Fibroblast of lung (primary cell): ENCODE measurements at regions not wholly inside any gene's neighbourhood (a gene's known extent, or its start where the extent isn't known, plus 50 kb on each side); places are given as distances from the start of the nearest gene placed in this dataset.
"Not testable (repeated sequence)": the region's sequence is repeated elsewhere in the genome, so short reads cannot be mapped to it uniquely, and the experiment has no call there.

Experiments
- DNase-seq, 2 donors: peaks; one replicate each; pipeline versions ENCODE4 v3.0.0 to v3.0.0-alpha.2; 2010; ENCODE audit warnings: low read depth in 2 of 2
- H2AFZ ChIP-seq: 2 replicates; pipeline ENCODE4 v1.5.1; 2012; ENCODE audit warnings: low read length, control low read depth, inconsistent platforms
- H3K27ac ChIP-seq: 2 replicates; pipeline ENCODE4 v1.5.1; 2011; ENCODE audit warnings: low read length, control low read depth; ENCODE audit not compliant: insufficient read depth
- H3K27me3 ChIP-seq: 2 replicates; pipeline ENCODE4 v1.5.1; 2011; ENCODE audit warnings: mild to moderate bottlenecking, low read length; ENCODE audit not compliant: control insufficient read depth, insufficient read depth
- H3K36me3 ChIP-seq: 2 replicates; pipeline ENCODE4 v1.5.1; 2011; ENCODE audit warnings: low read length; ENCODE audit not compliant: control insufficient read depth, insufficient read depth
- H3K4me1 ChIP-seq: 2 replicates; pipeline ENCODE4 v1.5.1; 2011; ENCODE audit warnings: low read length; ENCODE audit not compliant: control insufficient read depth, insufficient read depth; ENCODE audit errors: extremely low read depth
- H3K4me2 ChIP-seq: 2 replicates; pipeline ENCODE4 v1.5.1; 2011; ENCODE audit warnings: low read length, control low read depth; ENCODE audit not compliant: insufficient read depth; ENCODE audit errors: extremely low read depth
- H3K4me3 ChIP-seq, 4 experiments: fragments of 200-600 bp in 1 of 4; sonication (generic) in 1 of 4; replicated peaks in 1 of 4; 2 replicates each; pipeline ENCODE4 v1.5.1; 2011 to 2016; ENCODE audit warnings: low read length in 4 of 4, low read depth in 3 of 4, mild to moderate bottlenecking in 3 of 4, control low read depth in 2 of 4, inconsistent platforms in 1 of 4, mixed read lengths in 1 of 4; ENCODE audit not compliant: insufficient read depth in 1 of 4; ENCODE audit errors: control extremely low read depth in 1 of 4
- H3K79me2 ChIP-seq: 2 replicates; pipeline ENCODE4 v1.5.1; 2012; ENCODE audit warnings: mild to moderate bottlenecking, low read length, inconsistent platforms; ENCODE audit not compliant: control insufficient read depth, insufficient read depth
- H3K9ac ChIP-seq: 2 replicates; pipeline ENCODE4 v1.5.1; 2011; ENCODE audit warnings: mild to moderate bottlenecking, low read length, control low read depth; ENCODE audit not compliant: insufficient read depth
- H3K9me3 ChIP-seq: 2 replicates; pipeline ENCODE4 v1.5.1; 2012; ENCODE audit warnings: low read depth, low read length; ENCODE audit not compliant: control insufficient read depth, insufficient read depth
- H4K20me1 ChIP-seq: 2 replicates; pipeline ENCODE4 v1.5.1; 2011; ENCODE audit warnings: low read length; ENCODE audit not compliant: control insufficient read depth, insufficient read depth; ENCODE audit errors: extremely low read depth
- EZH2 ChIP-seq: IDR thresholded peaks from 2 replicates; pipeline ENCODE4 v1.5.1; 2012; ENCODE audit warnings: low read length, control low read depth, mild to moderate bottlenecking; ENCODE audit errors: missing control alignments
- TF ChIP-seq, protein P1 (sequence below), 2 donors: IDR thresholded peaks in 1 of 2; conservative IDR thresholded peaks in 1 of 2; 1 replicate in 1 of 2; 2 replicates in 1 of 2; pipeline ENCODE4 v1.5.1; 2011 to 2012; ENCODE audit warnings: low read length in 2 of 2, control low read depth in 1 of 2, inconsistent platforms in 1 of 2, low read depth in 1 of 2, mild to moderate bottlenecking in 1 of 2

DNA sequence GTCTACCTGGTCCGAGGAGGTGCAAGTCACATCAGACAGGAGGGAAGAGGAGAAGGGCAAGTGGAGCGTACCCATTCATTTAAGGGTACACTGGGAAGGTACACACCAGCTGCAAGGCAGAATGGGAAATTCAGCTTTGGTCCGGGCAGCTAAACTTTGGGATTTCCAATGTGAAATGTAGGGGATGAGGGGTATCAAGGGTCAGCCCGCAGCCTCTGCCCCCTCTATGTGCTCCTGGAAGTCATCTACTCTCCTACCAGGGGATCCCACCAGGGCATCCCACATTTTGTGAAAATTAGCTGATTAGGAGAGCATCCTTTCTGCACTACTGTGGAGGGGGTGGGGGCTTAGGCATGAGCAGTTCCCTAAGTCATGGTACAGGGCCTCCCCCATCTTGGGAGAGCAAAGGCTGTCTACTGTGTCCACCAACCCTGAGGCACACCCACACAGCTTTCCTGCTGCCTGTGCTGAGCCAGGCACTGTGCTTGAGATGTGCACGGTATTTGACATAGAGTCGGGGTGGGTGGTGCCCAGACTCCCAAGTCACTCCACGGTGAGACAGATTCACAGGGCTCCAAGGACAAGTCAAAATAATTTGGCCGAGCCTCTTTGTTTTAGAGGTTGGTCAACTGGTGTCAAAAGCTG is 189.1 kb upstream of the SULF2 start:
- Histone ChIP-seq H3K4me2 (no peak overlapping the region), H3K79me2 (no peaks in the 10 kb centered on the region), H2AFZ (no peak overlapping the region), H3K4me1 (no peaks in the 10 kb centered on the region), H3K27me3 (no peaks in the 10 kb centered on the region), H3K36me3 (no peaks in the 10 kb centered on the region), H4K20me1 (no peaks in the 10 kb centered on the region), H3K27ac (no peak overlapping the region), H3K4me3 (no peak overlapping the region), H3K9ac (no peak overlapping the region), H3K9me3 (no peaks in the 10 kb centered on the region)
- TF ChIP-seq, protein P1, sequence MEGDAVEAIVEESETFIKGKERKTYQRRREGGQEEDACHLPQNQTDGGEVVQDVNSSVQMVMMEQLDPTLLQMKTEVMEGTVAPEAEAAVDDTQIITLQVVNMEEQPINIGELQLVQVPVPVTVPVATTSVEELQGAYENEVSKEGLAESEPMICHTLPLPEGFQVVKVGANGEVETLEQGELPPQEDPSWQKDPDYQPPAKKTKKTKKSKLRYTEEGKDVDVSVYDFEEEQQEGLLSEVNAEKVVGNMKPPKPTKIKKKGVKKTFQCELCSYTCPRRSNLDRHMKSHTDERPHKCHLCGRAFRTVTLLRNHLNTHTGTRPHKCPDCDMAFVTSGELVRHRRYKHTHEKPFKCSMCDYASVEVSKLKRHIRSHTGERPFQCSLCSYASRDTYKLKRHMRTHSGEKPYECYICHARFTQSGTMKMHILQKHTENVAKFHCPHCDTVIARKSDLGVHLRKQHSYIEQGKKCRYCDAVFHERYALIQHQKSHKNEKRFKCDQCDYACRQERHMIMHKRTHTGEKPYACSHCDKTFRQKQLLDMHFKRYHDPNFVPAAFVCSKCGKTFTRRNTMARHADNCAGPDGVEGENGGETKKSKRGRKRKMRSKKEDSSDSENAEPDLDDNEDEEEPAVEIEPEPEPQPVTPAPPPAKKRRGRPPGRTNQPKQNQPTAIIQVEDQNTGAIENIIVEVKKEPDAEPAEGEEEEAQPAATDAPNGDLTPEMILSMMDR (conservative IDR thresholded peaks at IDR 0.05 in 1 of 2, IDR thresholded peaks at IDR 0.05 in 1 of 2; ENCODE audit: low read depth in 1 of 2, low read length in 2 of 2): no peak
- no peak for TF ChIP-seq EZH2
- DNase-seq: no peak

DNA sequence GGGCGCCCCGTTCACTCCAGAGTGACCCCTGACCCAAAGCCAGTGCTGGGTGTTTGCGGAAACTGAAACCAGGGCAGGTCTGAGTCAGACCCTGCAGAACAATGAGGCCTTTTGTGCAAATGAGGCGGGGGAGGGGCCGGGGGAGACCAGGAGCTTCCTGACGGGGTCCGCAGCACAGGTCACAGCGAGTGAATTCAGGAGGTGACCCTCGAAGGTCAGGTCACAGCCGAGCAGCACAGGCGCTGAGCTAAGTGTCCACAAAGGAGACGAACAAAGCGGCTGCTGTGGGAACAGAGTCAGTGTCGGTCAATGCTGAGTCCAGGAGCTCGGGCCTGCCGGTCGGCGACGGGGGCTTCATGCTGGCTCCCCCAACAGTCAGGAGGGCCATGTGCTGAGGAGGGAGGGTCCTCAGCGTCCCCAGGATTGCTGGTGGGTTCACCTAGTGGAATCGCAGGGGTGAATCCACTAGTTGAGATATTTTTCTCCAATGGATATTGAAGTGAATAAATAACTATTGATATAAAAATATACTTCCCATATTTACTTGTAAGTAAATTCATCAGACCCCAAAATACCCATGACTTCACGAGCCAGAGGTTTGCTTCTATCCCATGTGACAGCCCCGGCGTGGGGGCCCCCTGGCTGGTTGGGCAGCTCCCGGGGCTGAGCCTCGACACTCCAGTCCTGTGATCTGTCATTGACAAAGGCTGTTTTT is 188.4 kb upstream of the SULF2 start:
- peak in 1 of 2 donors; percentile 58 for DNase-seq
- Histone ChIP-seq H4K20me1 (no peaks in the 10 kb centered on the region), H2AFZ (no peak overlapping the region), H3K27me3 (no peaks in the 10 kb centered on the region), H3K4me2 (no peak overlapping the region), H3K9ac (no peak overlapping the region), H3K79me2 (no peaks in the 10 kb centered on the region), H3K9me3 (no peaks in the 10 kb centered on the region), H3K27ac (no peak overlapping the region), H3K4me3 (no peak overlapping the region), H3K36me3 (no peaks in the 10 kb centered on the region), H3K4me1 (no peaks in the 10 kb centered on the region)
- TF ChIP-seq, protein P1 (conservative IDR thresholded peaks at IDR 0.05 in 1 of 2, IDR thresholded peaks at IDR 0.05 in 1 of 2; ENCODE audit: low read depth in 1 of 2, low read length in 2 of 2): no peak
- no peak for TF ChIP-seq EZH2

DNA sequence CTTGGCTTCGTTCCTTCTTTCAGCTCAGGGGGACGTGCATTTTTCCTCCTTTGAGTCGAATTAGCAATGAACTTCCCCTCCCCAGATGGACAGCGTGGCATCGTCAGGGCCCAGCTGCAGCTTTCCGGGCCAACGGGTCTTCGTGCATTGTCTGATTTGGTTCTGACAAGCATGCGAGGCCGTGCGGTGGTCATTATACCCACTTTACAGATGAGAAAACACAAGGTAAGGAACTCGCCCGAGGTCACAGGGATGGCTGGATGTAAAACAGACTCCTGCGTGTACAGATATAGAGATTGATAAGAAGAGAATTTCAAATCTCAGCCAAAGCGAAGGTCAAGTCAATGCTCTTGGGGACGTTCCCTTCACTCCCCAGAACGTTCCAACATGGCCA is 187.6 kb upstream of the SULF2 start:
- no peak overlapping the region for H3K9ac ChIP-seq
- H3K4me1 ChIP-seq: no peaks in the 10 kb centered on the region
- no peak overlapping the region for H3K4me2 ChIP-seq
- no peaks in the 10 kb centered on the region for H3K36me3 ChIP-seq
- TF ChIP-seq, protein P1 (conservative IDR thresholded peaks at IDR 0.05 in 1 of 2, IDR thresholded peaks at IDR 0.05 in 1 of 2; ENCODE audit: low read depth in 1 of 2, low read length in 2 of 2): no peak
- TF ChIP-seq EZH2: no peak
- DNase-seq: no peak
- no peaks in the 10 kb centered on the region for H4K20me1 ChIP-seq
- H3K9me3 ChIP-seq: no peaks in the 10 kb centered on the region
- H3K27me3 ChIP-seq: no peaks in the 10 kb centered on the region
- H3K27ac ChIP-seq: no peak overlapping the region
- no peaks in the 10 kb centered on the region for H3K79me2 ChIP-seq
- no peak overlapping the region for H3K4me3 ChIP-seq
- no peak overlapping the region for H2AFZ ChIP-seq

DNA sequence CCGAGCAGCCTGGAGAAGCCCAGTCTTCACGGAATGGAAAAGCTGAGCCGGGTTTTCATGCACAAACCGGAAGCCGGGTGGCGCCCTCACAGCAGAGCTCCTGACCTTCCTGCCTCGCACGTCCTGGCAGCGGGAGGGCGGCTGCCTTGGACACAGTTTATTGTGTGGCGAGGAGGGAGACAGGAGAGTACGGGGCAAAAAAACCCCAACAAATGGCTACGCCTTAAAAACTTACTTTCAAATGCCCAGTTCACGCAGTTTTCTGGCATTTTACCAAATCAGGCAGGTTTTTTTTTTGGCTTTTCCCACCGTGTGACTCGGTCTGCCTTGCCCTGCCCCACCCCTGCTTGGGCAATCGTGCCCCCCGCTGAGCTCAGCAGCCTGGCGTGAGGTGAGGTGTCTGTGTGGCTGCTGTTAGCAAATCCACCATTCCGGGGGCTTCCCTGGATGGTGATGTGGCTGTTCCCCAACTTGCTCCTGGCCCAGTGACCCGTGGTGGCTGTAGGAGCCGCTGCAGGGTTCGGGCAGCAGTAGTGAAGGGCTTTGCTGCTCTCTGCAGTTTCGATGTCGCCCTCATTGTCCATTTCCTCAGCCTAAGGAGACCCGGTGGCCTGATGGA is 187.1 kb upstream of the SULF2 start:
- DNase-seq: peak in 1 of 2 donors; percentile 38
- not testable (repeated sequence) for H3K4me2 ChIP-seq, H3K4me1 ChIP-seq

More for the DNA sequence above, 187.1 kb upstream of the SULF2 start:
- not testable (repeated sequence) for H3K4me3 ChIP-seq, H3K27ac ChIP-seq, H3K79me2 ChIP-seq, H3K27me3 ChIP-seq, H3K9ac ChIP-seq, H4K20me1 ChIP-seq, H3K36me3 ChIP-seq, H2AFZ ChIP-seq, H3K9me3 ChIP-seq
